Sciatic nerve (tissue), 2 donors: ENCODE measurements at regions not wholly inside any gene's neighbourhood (a gene's known extent, or its start where the extent isn't known, plus 50 kb on each side); places are given as distances from the start of the nearest gene placed in this dataset.

Experiments
- ATAC-seq: fragments of 200-7000 bp; cut with Tn5 transposase; one replicate; pipeline ENCODE4 v1.9.1; 2020; ENCODE audit warnings: mild to moderate bottlenecking, moderate library complexity
- DNase-seq: peaks from one replicate; pipeline ENCODE4 v3.0.0-alpha.2; 2020; ENCODE audit warnings: low spot score
- intact Hi-C: fragments of 100-400 bp; cut with DNase I; formaldehyde crosslinking; loops from one replicate; pipeline ENCODE4 v1.14.2; 2022
- donor health status: DM: no; HTN: no; CAD: no.
- donor health status: DM: no; HTN: no; CAD: no.

GRCh38 chr6:47360388-47360787 lies 50.7 kb upstream of the TNFRSF21 start:
- ATAC-seq (no peak), DNase-seq (no peak)
- intact Hi-C loops = no loop called here

GRCh38 chr6:47362857-47363461 lies 53.3 kb upstream of the TNFRSF21 start:
- intact Hi-C loops = no loop called here
- DNase-seq = no peak
- no peak for ATAC-seq

GRCh38 chr6:47363736-47364135 lies 54.0 kb upstream of the TNFRSF21 start:
- intact Hi-C loops = no loop called here
- DNase-seq (no peak), ATAC-seq (no peak)

GRCh38 chr6:47366335-47366890 lies 56.7 kb upstream of the TNFRSF21 start:
- no peak for DNase-seq
- ATAC-seq = no peak
- intact Hi-C loops = no loop called here

- DNase-seq (no peak), ATAC-seq (no peak)
- intact Hi-C loops = no loop called here
These were observed 61.6 kb upstream of the TNFRSF21 start for GRCh38 chr6:47371139-47371869.

- intact Hi-C loops = no loop called here
- DNase-seq = no peak
- no peak for ATAC-seq
These were observed 62.2 kb upstream of the TNFRSF21 start for GRCh38 chr6:47371870-47372255.

GRCh38 chr6:47372318-47372717 lies 62.6 kb upstream of the TNFRSF21 start:
- DNase-seq (no peak), ATAC-seq (no peak)
- intact Hi-C loops = no loop called here

- no peak for DNase-seq
- no peak for ATAC-seq
- intact Hi-C loops = no loop called here
These were observed 65.7 kb upstream of the TNFRSF21 start for GRCh38 chr6:47375426-47375825.

- no peak for ATAC-seq
- DNase-seq = no peak
- intact Hi-C loops = no loop called here
These were observed 67.2 kb upstream of the TNFRSF21 start for GRCh38 chr6:47376930-47377329.

GRCh38 chr6:47377971-47378370 lies 68.3 kb upstream of the TNFRSF21 start:
- no peak for DNase-seq
- no peak for ATAC-seq
- intact Hi-C loops = no loop called here

GRCh38 chr6:47379328-47379727 lies 69.6 kb upstream of the TNFRSF21 start:
- intact Hi-C loops = no loop called here
- DNase-seq (no peak), ATAC-seq (no peak)

GRCh38 chr6:47380251-47380650 lies 70.5 kb upstream of the TNFRSF21 start:
- no peak for DNase-seq
- intact Hi-C loops = no loop called here
- no peak for ATAC-seq

- intact Hi-C loops = no loop called here
- no peak for DNase-seq
- no peak for ATAC-seq
These were observed 71.3 kb upstream of the TNFRSF21 start for GRCh38 chr6:47381036-47381435.

- DNase-seq (no peak), ATAC-seq (no peak)
- intact Hi-C loops = no loop called here
These were observed 73.7 kb upstream of the TNFRSF21 start for GRCh38 chr6:47383360-47383759.

GRCh38 chr6:47391675-47392074 lies 82.0 kb upstream of the TNFRSF21 start:
- intact Hi-C loops = no loop called here
- no peak for DNase-seq
- ATAC-seq = no peak

- intact Hi-C loops = no loop called here
- no peak for DNase-seq
- no peak for ATAC-seq
These were observed 82.5 kb upstream of the TNFRSF21 start for GRCh38 chr6:47392251-47392650.

GRCh38 chr6:47396401-47397069 lies 81.1 kb upstream of the CD2AP start:
- DNase-seq (no peak), ATAC-seq (no peak)
- intact Hi-C loops = no loop called here

- ATAC-seq (no peak), DNase-seq (no peak)
- intact Hi-C loops = no loop called here
These were observed 77.0 kb upstream of the CD2AP start for GRCh38 chr6:47400581-47400980.

- intact Hi-C loops = no loop called here
- DNase-seq = no peak
- no peak for ATAC-seq
These were observed 75.5 kb upstream of the CD2AP start for GRCh38 chr6:47402081-47402480.

- DNase-seq = no peak
- intact Hi-C loops = no loop called here
- ATAC-seq = no peak
These were observed 74.5 kb upstream of the CD2AP start for GRCh38 chr6:47403056-47403455.
